HG03378 (cell line): ENCODE measurements at regions not wholly inside any gene's neighbourhood (a gene's known extent, or its start where the extent isn't known, plus 50 kb on each side); places are given as distances from the start of the nearest gene placed in this dataset.

ENCODE experiments used
- ATAC-seq: cut with Tn5 transposase; IDR thresholded peaks from one replicate; pipeline ENCODE4 v1.9.1; 2021; ENCODE audit warnings: mild to moderate bottlenecking, moderate library complexity; ENCODE audit not compliant: unreplicated experiment

DNA sequence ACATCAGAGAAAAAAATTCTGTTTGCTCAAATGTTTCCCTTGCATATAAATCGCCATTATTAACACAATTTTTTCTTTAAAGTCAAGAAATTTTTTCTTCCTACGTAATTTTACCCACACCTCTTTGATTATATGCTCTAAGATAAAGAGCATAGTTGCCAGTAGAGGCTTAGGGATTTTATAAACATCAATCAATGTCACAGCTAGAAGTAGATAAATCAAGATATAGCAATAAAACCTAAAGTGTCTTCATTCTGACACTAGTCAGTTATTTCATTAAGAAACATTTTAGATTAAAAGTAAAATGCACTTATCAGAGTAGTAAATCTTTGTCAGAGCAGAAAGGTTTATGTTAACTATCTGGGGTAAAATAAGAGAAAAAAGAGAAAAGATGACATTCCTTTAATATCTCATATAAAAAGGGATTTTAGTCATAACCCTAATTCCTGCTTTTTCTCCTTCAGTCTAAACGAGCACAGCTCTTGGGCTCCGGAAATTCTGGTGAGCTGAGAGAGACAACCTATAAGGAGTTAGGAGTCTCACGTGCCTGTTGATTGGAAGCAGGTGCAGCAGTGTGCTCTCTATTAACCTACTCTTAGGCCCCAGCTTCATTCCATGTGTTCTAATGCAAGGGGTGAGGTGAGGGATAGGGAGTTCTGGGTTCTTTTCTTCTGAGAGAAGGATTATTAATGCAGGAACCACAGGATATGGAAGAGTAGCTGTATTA lies 172.4 kb upstream of the GULP1 start:
- no peak for ATAC-seq

- no peak for ATAC-seq
Observed at GRCh38 chr2:188122985-188123384, 168.7 kb upstream of the GULP1 start.

DNA sequence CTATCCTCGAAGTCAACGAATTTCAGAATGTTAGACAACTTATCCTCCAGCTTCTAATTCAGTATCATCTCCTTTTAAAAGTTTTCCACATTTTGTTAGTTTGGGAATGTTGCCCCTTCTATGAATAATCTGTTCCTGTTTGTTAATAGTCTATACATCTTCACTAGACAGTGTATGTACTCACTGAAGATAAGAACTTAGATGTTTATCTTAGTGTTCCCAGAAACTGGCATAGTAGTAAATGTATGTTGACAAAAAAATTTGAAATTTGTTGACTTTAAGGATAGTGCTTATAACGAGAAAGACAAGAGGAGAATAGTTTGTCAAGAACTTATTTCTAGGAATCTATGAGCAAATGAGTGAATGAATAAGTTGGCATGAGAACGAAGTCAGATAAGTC lies 162.0 kb upstream of the GULP1 start:
- ATAC-seq: no peak

GRCh38 chr2:188130317-188130716 lies 161.4 kb upstream of the GULP1 start:
- no peak for ATAC-seq

DNA sequence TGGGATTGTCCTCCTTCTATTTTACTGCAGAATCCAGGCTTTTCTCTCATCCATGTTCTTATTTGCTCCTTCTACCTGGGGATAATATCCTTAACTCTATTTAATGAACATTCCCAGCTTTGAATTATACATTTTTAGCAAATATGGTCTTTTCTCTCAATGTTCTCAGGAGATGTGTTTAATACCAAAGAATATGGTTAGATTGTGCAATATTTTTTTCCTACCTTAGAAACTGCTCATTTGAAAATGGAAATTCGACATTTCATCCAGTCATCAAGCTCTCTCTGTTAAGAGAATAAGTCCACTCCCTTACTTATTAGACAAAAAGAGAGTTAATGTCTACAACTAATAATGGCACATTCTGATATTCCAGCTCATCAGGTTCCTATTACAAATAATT lies 160.4 kb upstream of the GULP1 start:
- ATAC-seq: no peak

GRCh38 chr2:188132385-188132784 lies 159.3 kb upstream of the GULP1 start:
- no peak for ATAC-seq

DNA sequence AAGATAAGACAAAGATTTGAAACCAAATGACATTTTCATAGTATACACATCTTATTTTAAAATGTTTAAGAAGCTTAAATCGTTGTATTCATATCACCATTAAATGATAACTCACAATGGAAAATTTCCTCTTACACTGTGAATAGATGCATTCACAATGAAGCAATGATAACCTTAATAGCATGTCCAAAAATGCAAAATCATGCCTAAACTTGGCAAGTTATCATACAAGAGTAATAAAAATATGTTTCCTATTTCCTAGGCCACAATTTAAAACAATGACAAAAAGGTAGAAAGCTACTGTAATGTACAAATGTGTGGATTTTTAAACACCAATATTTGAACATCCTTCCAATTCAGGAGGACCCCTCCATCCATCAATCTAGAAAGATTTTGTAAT lies 157.4 kb upstream of the GULP1 start:
- ATAC-seq: no peak

- no peak for ATAC-seq
Observed at GRCh38 chr2:188138313-188138712, 153.4 kb upstream of the GULP1 start.

GRCh38 chr2:188142088-188142487 lies 149.6 kb upstream of the GULP1 start:
- no peak for ATAC-seq

DNA sequence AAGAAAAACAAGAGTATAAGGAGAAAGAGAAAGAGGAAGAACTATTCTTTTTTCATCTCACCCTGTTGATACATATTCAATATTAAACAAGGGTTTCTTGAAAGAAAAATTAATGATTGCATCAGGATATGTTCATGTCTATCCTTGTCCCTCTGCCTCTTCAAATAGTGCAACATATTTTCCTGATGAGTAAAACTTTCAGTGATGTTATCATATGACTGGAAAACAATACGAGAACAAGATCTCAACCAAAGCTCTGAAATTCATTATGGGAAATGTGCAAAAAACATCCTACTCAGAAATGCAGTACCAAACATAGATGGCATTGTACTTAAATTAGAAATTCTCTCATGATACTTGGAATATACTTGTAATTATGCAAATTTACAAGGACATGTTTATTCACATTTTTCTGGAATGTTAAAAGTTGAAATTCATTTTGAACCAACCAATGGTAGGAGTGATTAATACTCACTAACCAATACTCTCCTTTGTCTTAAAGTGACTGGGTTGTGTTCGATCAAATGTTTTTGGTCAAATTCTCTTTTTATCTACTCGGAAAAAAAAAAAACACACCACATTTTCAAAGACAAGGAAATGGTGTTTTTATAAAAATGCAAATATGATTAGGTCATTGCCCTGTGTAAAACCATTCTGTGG lies 148.9 kb upstream of the GULP1 start:
- no peak for ATAC-seq

DNA sequence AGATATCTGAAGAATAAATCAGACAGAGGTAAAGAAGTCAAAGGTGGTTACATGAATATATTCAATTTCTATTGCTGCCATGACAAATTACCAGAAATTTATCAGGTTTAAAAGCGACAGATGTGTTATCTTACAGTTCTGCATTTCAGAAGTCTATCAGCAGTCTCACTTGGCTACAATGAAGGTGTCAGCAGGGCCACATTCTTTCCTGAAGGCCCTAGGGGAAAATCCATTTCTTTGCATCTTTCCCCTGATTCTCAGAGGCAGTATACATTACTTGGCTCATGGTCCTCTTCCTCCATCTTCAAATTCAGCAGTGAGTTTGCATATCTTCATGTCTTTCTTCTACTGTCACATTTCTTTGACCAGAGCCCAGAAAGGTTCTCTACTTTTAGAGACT lies 145.8 kb upstream of the GULP1 start:
- no peak for ATAC-seq

DNA sequence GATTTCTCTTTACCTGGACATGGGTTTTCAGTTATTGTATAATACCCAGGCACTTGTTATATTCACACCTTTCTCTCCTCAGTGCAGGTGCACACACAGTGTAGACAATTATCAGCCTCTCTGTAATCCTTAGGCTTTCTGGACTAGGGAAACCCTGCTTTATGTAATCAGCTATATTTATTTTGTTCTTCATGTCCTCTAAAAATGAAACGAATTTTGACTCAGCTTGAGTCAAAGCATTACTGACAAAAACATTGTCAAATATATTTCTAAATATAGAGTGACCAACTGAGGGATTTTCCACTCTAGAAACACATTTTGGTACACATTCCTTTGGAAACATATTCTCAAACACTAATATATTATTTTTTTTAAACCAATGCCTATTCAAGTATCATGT lies 144.8 kb upstream of the GULP1 start:
- ATAC-seq: no peak

- no peak for ATAC-seq
Observed at GRCh38 chr2:188151670-188152069, 140.0 kb upstream of the GULP1 start.

- no peak for ATAC-seq
Observed at GRCh38 chr2:188158337-188159100, 133.2 kb upstream of the GULP1 start.

DNA sequence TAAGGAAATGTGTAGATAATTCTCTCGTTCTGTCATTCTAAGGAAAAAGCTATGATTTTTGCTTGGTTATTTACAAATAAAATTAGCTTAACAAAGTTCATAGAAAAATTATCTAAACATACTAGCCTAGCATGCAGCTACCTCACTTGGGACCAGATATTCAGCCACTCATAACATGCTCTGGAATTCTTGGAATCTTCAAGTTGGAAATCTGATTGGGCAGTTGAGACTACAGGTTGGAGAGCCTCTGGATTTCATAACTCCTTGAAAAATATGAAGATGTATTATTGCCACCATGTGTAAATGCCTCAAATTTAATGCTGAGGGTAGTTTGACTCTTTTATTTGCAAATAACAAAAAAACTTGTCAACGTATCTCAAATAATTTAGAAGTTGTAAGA lies 132.2 kb upstream of the GULP1 start:
- no peak for ATAC-seq

DNA sequence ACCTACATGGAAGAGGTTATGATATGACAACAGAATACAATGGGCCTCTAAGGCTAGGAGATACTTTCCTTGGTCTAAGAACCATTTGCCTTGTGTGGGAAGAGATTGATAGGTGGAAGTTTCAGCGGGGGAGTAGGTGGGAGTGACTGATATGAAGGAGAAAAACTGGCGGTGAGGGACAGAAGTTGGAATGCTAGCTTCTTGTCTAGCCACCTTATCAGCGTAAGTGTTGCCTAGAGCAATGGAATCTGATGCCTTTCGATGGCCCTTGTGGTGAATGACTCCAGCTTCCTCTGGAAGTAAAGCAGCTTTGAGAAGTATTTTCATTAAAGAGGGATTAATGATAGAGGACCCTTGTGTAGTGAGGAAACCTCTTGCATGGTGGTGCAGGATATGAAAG lies 121.3 kb upstream of the GULP1 start:
- ATAC-seq: no peak

DNA sequence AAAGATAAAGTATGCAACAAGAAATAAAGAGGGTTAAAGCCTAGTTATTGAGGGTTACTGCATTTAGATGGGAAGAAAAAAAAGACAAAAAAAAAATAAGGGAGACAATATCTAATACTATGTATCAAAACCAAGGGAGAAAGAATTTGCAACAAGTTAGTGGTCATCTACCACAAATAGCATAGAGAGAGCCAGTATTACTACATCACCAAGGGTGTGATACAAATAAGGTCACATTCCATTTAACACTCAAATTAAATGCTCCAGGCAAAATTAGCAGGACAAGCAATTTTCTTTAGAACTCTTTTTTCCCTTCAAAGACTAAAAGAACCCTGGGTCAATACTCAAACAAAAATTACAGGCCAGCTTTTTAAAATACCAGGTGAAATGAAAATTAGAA lies 115.1 kb upstream of the GULP1 start:
- ATAC-seq: no peak

- ATAC-seq: no peak
Observed at GRCh38 chr2:188181067-188181838, 110.4 kb upstream of the GULP1 start.

GRCh38 chr2:188181884-188182283 lies 109.8 kb upstream of the GULP1 start:
- no peak for ATAC-seq

DNA sequence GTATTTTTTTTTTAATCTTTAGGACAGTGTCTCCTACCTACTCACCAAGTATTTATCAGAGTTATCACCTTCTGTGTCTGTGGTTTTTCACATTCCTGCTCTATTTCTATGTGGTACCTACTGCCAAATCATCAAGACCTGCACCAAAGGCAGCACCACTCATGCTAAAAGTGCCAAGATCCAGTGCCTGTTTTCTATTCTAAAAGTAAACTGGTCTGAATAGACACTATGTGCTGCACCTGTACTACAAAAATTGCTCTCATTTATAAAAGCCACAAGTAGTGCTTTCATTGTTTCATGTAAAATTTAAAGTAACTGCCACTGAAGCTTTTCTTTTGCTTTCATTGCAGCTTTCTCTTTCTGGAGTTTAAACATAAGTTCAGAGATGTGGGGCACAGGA lies 103.9 kb upstream of the GULP1 start:
- no peak for ATAC-seq

GRCh38 chr2:188189356-188189755 lies 102.3 kb upstream of the GULP1 start:
- ATAC-seq: no peak
